ENCODE measurements at regions not wholly inside any gene's neighbourhood (a gene's known extent, or its start where the extent isn't known, plus 50 kb on each side); places are given as distances from the start of the nearest gene placed in this dataset.

- TF ChIP-seq POLR2A (IDR thresholded peaks at IDR 0.05; ENCODE audit: low read depth, low read length) (no peak), TAF1 (IDR thresholded peaks at IDR 0.05; ENCODE audit: low read depth, low read length) (no peak), POLR2AphosphoS5 (IDR thresholded peaks at IDR 0.05; ENCODE audit: low read depth, low read length) (no peak), SPI1 (IDR thresholded peaks at IDR 0.05; ENCODE audit: low read depth, low read length) (no peak), POU2F2 (IDR thresholded peaks at IDR 0.05; ENCODE audit: low read depth, low read length) (no peak)
Measured at GRCh38 chr1:72643142-72643541, 360.8 kb upstream of the NEGR1 start.
